A549 (cell line): ENCODE measurements at regions not wholly inside any gene's neighbourhood (a gene's known extent, or its start where the extent isn't known, plus 50 kb on each side); places are given as distances from the start of the nearest gene placed in this dataset.

Experiments used
- CHD2 ChIP-seq: fragments of 150-350 bp; IDR thresholded peaks from 2 replicates; pipeline ENCODE4 v1.6.1; 2014; ENCODE audit warnings: low read length; ENCODE audit not compliant: partially characterized antibody
- MYC ChIP-seq: IDR thresholded peaks from 2 replicates; pipeline ENCODE4 v1.6.1; 2012; ENCODE audit warnings: mild to moderate bottlenecking, inconsistent platforms, low read length, improper control_type of control experiment, borderline replicate concordance
- NR3C1 ChIP-seq: fragments of >200 bp; sonication (Bioruptor Twin); formaldehyde crosslinking; IDR thresholded peaks from 3 replicates; pipeline ENCODE4 v1.6.1; 2017
- PHF8 ChIP-seq: fragments of 200-600 bp; sonication (generic); IDR thresholded peaks from 2 replicates; pipeline ENCODE4 v1.6.1; 2016; ENCODE audit warnings: low read depth, mild to moderate bottlenecking, antibody characterized with exemption, moderate library complexity, borderline replicate concordance
- RAD21 ChIP-seq, 2 experiments: fragments of >200 bp in 1 of 2; sonication (Bioruptor Twin) in 1 of 2; formaldehyde crosslinking in 1 of 2; IDR thresholded peaks in 1 of 2; conservative IDR thresholded peaks in 1 of 2; 2 replicates in 1 of 2; 3 replicates in 1 of 2; pipeline ENCODE4 v1.6.1; 2012 to 2018; ENCODE audit warnings: inconsistent platforms in 1 of 2
- RFX5 ChIP-seq: fragments of 450-650 bp; IDR thresholded peaks from 2 replicates; pipeline ENCODE4 v1.7.1; 2014; ENCODE audit warnings: antibody characterized with exemption, mild to moderate bottlenecking, moderate library complexity
- TP53 ChIP-seq: fragments of 250-450 bp; sonication (Bioruptor Pico); IDR thresholded peaks from 2 replicates; pipeline ENCODE4 v1.5.0; 2021; ENCODE audit warnings: mild to moderate bottlenecking, moderate library complexity
- ZFP36 ChIP-seq: fragments of 450-650 bp; IDR thresholded peaks from 2 replicates; pipeline ENCODE4 v1.6.1; 2014; ENCODE audit warnings: borderline replicate concordance; ENCODE audit not compliant: partially characterized antibody
- ZSCAN20 ChIP-seq: fragments of 250-450 bp; sonication (Bioruptor Pico); IDR thresholded peaks from 2 replicates; pipeline ENCODE4 v1.8.0; 2022; ENCODE audit warnings: mild to moderate bottlenecking, moderate library complexity
- TF ChIP-seq, protein P1 (sequence below): fragments of >200 bp; sonication (Bioruptor Twin); formaldehyde crosslinking; IDR thresholded peaks from 3 replicates; pipeline ENCODE4 v1.5.1; 2016
- TF ChIP-seq, protein P2 (sequence below): fragments of 450-650 bp; IDR thresholded peaks from 2 replicates; pipeline ENCODE4 v1.6.1; 2014; ENCODE audit warnings: antibody characterized with exemption
- TF ChIP-seq, protein P3 (sequence below): IDR thresholded peaks from 2 replicates; pipeline ENCODE4 v1.6.1; 2012; ENCODE audit warnings: low read depth, borderline replicate concordance
- TF ChIP-seq, protein P4 (sequence below): fragments of 200-600 bp; sonication (generic); IDR thresholded peaks from 2 replicates; pipeline ENCODE4 v1.6.1; 2016; ENCODE audit warnings: antibody characterized with exemption, mild to moderate bottlenecking, moderate library complexity
- TF ChIP-seq, protein P5 (sequence below): fragments of >200 bp; sonication (Bioruptor Twin); formaldehyde crosslinking; IDR thresholded peaks from 3 replicates; pipeline ENCODE4 v1.6.1; 2016

DNA sequence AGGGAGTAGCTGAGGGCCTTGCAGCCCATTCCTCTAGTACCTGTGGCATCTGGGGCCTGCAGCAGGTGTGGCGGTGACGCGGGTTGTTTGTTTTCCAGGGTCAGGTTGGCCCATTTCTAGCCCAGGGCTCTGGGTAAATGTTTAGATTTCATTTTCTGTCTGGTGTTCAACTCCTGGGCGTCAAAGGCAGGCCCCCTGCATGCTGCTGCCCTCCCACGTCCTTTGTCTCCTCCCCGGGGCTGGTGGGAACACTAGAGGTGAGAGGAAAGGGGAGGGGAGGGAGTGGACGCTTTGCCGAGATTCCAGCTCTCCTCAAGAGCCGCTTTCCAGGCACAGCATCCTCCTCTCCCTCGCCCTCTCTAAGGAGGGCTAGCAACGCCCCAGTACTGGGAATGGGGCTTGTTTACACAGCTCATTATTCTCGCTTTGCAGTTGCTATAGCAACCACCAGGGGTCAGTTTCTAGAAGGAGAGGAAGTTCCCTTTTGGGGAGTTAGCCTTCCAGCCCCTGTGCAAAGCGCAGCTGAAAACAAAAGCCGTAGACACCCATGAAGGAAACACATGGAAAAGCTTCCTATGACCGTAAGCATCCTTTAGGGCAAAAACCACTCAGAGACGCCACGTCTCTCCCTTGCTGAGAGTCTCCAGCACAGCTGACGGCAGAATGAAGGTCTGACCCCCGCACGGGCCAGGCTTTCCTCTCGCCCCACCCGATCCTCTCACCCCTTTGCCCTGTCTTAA is 170.6 kb downstream of the LY86 start:
- TF ChIP-seq, protein P1, sequence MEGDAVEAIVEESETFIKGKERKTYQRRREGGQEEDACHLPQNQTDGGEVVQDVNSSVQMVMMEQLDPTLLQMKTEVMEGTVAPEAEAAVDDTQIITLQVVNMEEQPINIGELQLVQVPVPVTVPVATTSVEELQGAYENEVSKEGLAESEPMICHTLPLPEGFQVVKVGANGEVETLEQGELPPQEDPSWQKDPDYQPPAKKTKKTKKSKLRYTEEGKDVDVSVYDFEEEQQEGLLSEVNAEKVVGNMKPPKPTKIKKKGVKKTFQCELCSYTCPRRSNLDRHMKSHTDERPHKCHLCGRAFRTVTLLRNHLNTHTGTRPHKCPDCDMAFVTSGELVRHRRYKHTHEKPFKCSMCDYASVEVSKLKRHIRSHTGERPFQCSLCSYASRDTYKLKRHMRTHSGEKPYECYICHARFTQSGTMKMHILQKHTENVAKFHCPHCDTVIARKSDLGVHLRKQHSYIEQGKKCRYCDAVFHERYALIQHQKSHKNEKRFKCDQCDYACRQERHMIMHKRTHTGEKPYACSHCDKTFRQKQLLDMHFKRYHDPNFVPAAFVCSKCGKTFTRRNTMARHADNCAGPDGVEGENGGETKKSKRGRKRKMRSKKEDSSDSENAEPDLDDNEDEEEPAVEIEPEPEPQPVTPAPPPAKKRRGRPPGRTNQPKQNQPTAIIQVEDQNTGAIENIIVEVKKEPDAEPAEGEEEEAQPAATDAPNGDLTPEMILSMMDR = peak; percentile 36
- TF ChIP-seq, protein P2, sequence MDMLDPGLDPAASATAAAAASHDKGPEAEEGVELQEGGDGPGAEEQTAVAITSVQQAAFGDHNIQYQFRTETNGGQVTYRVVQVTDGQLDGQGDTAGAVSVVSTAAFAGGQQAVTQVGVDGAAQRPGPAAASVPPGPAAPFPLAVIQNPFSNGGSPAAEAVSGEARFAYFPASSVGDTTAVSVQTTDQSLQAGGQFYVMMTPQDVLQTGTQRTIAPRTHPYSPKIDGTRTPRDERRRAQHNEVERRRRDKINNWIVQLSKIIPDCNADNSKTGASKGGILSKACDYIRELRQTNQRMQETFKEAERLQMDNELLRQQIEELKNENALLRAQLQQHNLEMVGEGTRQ = no peak
- TF ChIP-seq CHD2 = no peak
- no peak for TF ChIP-seq MYC
- TF ChIP-seq, protein P3, sequence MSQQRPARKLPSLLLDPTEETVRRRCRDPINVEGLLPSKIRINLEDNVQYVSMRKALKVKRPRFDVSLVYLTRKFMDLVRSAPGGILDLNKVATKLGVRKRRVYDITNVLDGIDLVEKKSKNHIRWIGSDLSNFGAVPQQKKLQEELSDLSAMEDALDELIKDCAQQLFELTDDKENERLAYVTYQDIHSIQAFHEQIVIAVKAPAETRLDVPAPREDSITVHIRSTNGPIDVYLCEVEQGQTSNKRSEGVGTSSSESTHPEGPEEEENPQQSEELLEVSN = no peak
- TF ChIP-seq ZSCAN20 (CRISPR knock-in tag) = no peak
- TF ChIP-seq RFX5 = no peak
- peak; percentile 19 to 45; a peak in 2 of 5 replicates for TF ChIP-seq RAD21 (conservative IDR thresholded peaks at IDR 0.05 in 1 of 2, IDR thresholded peaks at IDR 0.05 in 1 of 2)
- no peak for TF ChIP-seq PHF8
- TF ChIP-seq, protein P4, sequence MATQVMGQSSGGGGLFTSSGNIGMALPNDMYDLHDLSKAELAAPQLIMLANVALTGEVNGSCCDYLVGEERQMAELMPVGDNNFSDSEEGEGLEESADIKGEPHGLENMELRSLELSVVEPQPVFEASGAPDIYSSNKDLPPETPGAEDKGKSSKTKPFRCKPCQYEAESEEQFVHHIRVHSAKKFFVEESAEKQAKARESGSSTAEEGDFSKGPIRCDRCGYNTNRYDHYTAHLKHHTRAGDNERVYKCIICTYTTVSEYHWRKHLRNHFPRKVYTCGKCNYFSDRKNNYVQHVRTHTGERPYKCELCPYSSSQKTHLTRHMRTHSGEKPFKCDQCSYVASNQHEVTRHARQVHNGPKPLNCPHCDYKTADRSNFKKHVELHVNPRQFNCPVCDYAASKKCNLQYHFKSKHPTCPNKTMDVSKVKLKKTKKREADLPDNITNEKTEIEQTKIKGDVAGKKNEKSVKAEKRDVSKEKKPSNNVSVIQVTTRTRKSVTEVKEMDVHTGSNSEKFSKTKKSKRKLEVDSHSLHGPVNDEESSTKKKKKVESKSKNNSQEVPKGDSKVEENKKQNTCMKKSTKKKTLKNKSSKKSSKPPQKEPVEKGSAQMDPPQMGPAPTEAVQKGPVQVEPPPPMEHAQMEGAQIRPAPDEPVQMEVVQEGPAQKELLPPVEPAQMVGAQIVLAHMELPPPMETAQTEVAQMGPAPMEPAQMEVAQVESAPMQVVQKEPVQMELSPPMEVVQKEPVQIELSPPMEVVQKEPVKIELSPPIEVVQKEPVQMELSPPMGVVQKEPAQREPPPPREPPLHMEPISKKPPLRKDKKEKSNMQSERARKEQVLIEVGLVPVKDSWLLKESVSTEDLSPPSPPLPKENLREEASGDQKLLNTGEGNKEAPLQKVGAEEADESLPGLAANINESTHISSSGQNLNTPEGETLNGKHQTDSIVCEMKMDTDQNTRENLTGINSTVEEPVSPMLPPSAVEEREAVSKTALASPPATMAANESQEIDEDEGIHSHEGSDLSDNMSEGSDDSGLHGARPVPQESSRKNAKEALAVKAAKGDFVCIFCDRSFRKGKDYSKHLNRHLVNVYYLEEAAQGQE = no peak
- TF ChIP-seq, protein P5, sequence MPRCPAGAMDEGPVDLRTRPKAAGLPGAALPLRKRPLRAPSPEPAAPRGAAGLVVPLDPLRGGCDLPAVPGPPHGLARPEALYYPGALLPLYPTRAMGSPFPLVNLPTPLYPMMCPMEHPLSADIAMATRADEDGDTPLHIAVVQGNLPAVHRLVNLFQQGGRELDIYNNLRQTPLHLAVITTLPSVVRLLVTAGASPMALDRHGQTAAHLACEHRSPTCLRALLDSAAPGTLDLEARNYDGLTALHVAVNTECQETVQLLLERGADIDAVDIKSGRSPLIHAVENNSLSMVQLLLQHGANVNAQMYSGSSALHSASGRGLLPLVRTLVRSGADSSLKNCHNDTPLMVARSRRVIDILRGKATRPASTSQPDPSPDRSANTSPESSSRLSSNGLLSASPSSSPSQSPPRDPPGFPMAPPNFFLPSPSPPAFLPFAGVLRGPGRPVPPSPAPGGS = no peak
- TF ChIP-seq NR3C1 = no peak
- no peak for TF ChIP-seq ZFP36
- no peak for TF ChIP-seq TP53 (CRISPR knock-in tag)
